ENCODE measurements at regions not wholly inside any gene's neighbourhood (a gene's known extent, or its start where the extent isn't known, plus 50 kb on each side); places are given as distances from the start of the nearest gene placed in this dataset.
A peak's percentile ranks its signal among the peaks of the same experiment; 100 is the strongest.

DNA sequence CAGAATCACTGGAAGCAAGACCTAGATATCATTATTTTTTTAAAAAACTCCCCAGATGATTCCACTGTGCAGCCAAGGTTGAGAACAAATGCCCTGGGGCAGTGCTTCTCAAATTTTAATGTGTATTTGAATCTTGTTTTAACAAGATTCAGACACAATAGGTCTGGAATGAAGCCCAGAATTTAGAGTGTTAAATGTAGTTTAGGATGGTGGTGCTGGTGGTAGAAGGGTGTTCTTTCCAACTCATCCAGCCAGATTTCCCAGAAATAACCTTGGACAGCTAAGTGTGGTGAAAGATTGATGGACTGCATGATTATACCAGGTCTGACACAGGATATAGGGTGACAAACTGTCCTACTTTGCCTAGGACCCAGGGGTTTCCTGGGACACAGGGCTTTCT is 120.1 kb upstream of the MED14 start (continued):
- TF ChIP-seq, protein P1, sequence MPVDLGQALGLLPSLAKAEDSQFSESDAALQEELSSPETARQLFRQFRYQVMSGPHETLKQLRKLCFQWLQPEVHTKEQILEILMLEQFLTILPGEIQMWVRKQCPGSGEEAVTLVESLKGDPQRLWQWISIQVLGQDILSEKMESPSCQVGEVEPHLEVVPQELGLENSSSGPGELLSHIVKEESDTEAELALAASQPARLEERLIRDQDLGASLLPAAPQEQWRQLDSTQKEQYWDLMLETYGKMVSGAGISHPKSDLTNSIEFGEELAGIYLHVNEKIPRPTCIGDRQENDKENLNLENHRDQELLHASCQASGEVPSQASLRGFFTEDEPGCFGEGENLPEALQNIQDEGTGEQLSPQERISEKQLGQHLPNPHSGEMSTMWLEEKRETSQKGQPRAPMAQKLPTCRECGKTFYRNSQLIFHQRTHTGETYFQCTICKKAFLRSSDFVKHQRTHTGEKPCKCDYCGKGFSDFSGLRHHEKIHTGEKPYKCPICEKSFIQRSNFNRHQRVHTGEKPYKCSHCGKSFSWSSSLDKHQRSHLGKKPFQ (tag by site-specific recombination; IDR thresholded peaks at IDR 0.05): 0 out of 2 replicates have a peak, but pooled peaks have one; percentile 55
- TF ChIP-seq SALL2 (tag by site-specific recombination; IDR thresholded peaks at IDR 0.05; ENCODE audit: borderline replicate concordance) (no peak), BCL11A (tag by site-specific recombination; IDR thresholded peaks at IDR 0.05; ENCODE audit: low read depth) (0 out of 2 replicates have a peak, but pooled peaks have one; percentile 35), ZNF138 (tag by site-specific recombination; IDR thresholded peaks at IDR 0.05; ENCODE audit: borderline replicate concordance) (no peak), ZNF311 (tag by site-specific recombination; IDR thresholded peaks at IDR 0.05; ENCODE audit: borderline replicate concordance) (no peak), RBAK (tag by site-specific recombination; IDR thresholded peaks at IDR 0.05) (no peak), ZNF785 (tag by site-specific recombination; IDR thresholded peaks at IDR 0.05) (no peak), ZNF37A (tag by site-specific recombination; IDR thresholded peaks at IDR 0.05) (no peak), ZNF560 (tag by site-specific recombination; IDR thresholded peaks at IDR 0.05; ENCODE audit: borderline replicate concordance) (no peak), GLIS1 (tag by site-specific recombination; IDR thresholded peaks at IDR 0.05) (peak; percentile 54), ZNF223 (tag by site-specific recombination; IDR thresholded peaks at IDR 0.05) (no peak), ZNF266 (tag by site-specific recombination; IDR thresholded peaks at IDR 0.05; ENCODE audit: low read depth) (no peak), ZNF555 (tag by site-specific recombination; conservative IDR thresholded peaks at IDR 0.05) (no peak), ZNF114 (tag by site-specific recombination; IDR thresholded peaks at IDR 0.05) (no peak), ZNF596 (tag by site-specific recombination; IDR thresholded peaks at IDR 0.05) (peak; percentile 56; the same call in 1 of the 2 replicates), ZNF16 (tag by site-specific recombination; IDR thresholded peaks at IDR 0.05; ENCODE audit: low read depth) (no peak), KLF8 (tag by site-specific recombination; IDR thresholded peaks at IDR 0.05) (no peak), KLF1 (tag by site-specific recombination; IDR thresholded peaks at IDR 0.05) (no peak), ZNF140 (tag by site-specific recombination; IDR thresholded peaks at IDR 0.05) (no peak)
- TF ChIP-seq, protein P2, sequence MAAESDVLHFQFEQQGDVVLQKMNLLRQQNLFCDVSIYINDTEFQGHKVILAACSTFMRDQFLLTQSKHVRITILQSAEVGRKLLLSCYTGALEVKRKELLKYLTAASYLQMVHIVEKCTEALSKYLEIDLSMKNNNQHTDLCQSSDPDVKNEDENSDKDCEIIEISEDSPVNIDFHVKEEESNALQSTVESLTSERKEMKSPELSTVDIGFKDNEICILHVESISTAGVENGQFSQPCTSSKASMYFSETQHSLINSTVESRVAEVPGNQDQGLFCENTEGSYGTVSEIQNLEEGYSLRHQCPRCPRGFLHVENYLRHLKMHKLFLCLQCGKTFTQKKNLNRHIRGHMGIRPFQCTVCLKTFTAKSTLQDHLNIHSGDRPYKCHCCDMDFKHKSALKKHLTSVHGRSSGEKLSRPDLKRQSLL (tag by site-specific recombination; IDR thresholded peaks at IDR 0.05): no peak
- TF ChIP-seq, protein P3, sequence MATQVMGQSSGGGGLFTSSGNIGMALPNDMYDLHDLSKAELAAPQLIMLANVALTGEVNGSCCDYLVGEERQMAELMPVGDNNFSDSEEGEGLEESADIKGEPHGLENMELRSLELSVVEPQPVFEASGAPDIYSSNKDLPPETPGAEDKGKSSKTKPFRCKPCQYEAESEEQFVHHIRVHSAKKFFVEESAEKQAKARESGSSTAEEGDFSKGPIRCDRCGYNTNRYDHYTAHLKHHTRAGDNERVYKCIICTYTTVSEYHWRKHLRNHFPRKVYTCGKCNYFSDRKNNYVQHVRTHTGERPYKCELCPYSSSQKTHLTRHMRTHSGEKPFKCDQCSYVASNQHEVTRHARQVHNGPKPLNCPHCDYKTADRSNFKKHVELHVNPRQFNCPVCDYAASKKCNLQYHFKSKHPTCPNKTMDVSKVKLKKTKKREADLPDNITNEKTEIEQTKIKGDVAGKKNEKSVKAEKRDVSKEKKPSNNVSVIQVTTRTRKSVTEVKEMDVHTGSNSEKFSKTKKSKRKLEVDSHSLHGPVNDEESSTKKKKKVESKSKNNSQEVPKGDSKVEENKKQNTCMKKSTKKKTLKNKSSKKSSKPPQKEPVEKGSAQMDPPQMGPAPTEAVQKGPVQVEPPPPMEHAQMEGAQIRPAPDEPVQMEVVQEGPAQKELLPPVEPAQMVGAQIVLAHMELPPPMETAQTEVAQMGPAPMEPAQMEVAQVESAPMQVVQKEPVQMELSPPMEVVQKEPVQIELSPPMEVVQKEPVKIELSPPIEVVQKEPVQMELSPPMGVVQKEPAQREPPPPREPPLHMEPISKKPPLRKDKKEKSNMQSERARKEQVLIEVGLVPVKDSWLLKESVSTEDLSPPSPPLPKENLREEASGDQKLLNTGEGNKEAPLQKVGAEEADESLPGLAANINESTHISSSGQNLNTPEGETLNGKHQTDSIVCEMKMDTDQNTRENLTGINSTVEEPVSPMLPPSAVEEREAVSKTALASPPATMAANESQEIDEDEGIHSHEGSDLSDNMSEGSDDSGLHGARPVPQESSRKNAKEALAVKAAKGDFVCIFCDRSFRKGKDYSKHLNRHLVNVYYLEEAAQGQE (tag by site-specific recombination; IDR thresholded peaks at IDR 0.05): peak; percentile 61; the same call in 1 of the 2 replicates
- TF ChIP-seq, protein P4, sequence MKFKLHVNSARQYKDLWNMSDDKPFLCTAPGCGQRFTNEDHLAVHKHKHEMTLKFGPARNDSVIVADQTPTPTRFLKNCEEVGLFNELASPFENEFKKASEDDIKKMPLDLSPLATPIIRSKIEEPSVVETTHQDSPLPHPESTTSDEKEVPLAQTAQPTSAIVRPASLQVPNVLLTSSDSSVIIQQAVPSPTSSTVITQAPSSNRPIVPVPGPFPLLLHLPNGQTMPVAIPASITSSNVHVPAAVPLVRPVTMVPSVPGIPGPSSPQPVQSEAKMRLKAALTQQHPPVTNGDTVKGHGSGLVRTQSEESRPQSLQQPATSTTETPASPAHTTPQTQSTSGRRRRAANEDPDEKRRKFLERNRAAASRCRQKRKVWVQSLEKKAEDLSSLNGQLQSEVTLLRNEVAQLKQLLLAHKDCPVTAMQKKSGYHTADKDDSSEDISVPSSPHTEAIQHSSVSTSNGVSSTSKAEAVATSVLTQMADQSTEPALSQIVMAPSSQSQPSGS (tag by site-specific recombination; IDR thresholded peaks at IDR 0.05; ENCODE audit: low read depth): no peak
- TF ChIP-seq, protein P5, sequence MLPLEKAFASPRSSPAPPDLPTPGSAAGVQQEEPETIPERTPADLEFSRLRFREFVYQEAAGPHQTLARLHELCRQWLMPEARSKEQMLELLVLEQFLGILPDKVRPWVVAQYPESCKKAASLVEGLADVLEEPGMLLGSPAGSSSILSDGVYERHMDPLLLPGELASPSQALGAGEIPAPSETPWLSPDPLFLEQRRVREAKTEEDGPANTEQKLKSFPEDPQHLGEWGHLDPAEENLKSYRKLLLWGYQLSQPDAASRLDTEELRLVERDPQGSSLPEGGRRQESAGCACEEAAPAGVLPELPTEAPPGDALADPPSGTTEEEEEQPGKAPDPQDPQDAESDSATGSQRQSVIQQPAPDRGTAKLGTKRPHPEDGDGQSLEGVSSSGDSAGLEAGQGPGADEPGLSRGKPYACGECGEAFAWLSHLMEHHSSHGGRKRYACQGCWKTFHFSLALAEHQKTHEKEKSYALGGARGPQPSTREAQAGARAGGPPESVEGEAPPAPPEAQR (tag by site-specific recombination; IDR thresholded peaks at IDR 0.05): no peak
- TF ChIP-seq, protein P6, sequence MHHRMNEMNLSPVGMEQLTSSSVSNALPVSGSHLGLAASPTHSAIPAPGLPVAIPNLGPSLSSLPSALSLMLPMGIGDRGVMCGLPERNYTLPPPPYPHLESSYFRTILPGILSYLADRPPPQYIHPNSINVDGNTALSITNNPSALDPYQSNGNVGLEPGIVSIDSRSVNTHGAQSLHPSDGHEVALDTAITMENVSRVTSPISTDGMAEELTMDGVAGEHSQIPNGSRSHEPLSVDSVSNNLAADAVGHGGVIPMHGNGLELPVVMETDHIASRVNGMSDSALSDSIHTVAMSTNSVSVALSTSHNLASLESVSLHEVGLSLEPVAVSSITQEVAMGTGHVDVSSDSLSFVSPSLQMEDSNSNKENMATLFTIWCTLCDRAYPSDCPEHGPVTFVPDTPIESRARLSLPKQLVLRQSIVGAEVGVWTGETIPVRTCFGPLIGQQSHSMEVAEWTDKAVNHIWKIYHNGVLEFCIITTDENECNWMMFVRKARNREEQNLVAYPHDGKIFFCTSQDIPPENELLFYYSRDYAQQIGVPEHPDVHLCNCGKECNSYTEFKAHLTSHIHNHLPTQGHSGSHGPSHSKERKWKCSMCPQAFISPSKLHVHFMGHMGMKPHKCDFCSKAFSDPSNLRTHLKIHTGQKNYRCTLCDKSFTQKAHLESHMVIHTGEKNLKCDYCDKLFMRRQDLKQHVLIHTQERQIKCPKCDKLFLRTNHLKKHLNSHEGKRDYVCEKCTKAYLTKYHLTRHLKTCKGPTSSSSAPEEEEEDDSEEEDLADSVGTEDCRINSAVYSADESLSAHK (tag by site-specific recombination; IDR thresholded peaks at IDR 0.05): peak; percentile 71; the same call in 1 of the 2 replicates
- TF ChIP-seq, protein P7, sequence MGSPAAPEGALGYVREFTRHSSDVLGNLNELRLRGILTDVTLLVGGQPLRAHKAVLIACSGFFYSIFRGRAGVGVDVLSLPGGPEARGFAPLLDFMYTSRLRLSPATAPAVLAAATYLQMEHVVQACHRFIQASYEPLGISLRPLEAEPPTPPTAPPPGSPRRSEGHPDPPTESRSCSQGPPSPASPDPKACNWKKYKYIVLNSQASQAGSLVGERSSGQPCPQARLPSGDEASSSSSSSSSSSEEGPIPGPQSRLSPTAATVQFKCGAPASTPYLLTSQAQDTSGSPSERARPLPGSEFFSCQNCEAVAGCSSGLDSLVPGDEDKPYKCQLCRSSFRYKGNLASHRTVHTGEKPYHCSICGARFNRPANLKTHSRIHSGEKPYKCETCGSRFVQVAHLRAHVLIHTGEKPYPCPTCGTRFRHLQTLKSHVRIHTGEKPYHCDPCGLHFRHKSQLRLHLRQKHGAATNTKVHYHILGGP (tag by site-specific recombination; IDR thresholded peaks at IDR 0.05): no peak
- TF ChIP-seq, protein P8, sequence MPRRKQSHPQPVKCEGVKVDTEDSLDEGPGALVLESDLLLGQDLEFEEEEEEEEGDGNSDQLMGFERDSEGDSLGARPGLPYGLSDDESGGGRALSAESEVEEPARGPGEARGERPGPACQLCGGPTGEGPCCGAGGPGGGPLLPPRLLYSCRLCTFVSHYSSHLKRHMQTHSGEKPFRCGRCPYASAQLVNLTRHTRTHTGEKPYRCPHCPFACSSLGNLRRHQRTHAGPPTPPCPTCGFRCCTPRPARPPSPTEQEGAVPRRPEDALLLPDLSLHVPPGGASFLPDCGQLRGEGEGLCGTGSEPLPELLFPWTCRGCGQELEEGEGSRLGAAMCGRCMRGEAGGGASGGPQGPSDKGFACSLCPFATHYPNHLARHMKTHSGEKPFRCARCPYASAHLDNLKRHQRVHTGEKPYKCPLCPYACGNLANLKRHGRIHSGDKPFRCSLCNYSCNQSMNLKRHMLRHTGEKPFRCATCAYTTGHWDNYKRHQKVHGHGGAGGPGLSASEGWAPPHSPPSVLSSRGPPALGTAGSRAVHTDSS (tag by site-specific recombination; IDR thresholded peaks at IDR 0.05): no peak

Data from HEK293 (cell line).